Panc1 (cell line): ENCODE measurements at regions not wholly inside any gene's neighbourhood (a gene's known extent, or its start where the extent isn't known, plus 50 kb on each side); places are given as distances from the start of the nearest gene placed in this dataset.

Source experiments
- ATAC-seq: fragments of 200-7000 bp; cut with Tn5 transposase; 2 replicates; pipeline ENCODE4 v1.9.1; 2020; ENCODE audit warnings: mild to moderate bottlenecking, moderate library complexity
- BruUV-seq: library from RNA; stranded (reverse); fragments of 400-500 nt; replicated peaks from 2 replicates; lab custom pipeline; 2021; lab: Mats Ljungman, UMichigan
- CTCF ChIA-PET: fragments of 300-600 bp; sonication (Branson Sonifier 250); formaldehyde crosslinking; loops from one replicate; lab custom pipeline; 2022; ENCODE audit warnings: antibody characterized with exemption; lab: Charles Lee
- POLR2A ChIA-PET: fragments of 300-600 bp; sonication (Branson Sonifier 250); formaldehyde crosslinking; loops from one replicate; lab custom pipeline; 2022; ENCODE audit warnings: antibody characterized with exemption; lab: Charles Lee
- DNase-seq: peaks from one replicate; pipeline ENCODE4 v3.0.0-alpha.2; 2010; ENCODE audit warnings: low read depth, low spot score
- H3K27ac ChIP-seq: 2 replicates; pipeline ENCODE4 v1.5.1; 2011; ENCODE audit warnings: mild to moderate bottlenecking, low read length, inconsistent platforms
- H3K27me3 ChIP-seq: fragments of 200-500 bp; sonication (Bioruptor generic); 2 replicates; pipeline ENCODE4 v1.6.0; 2014; ENCODE audit warnings: low read length, inconsistent platforms; ENCODE audit not compliant: control insufficient read depth, insufficient read depth
- H3K36me3 ChIP-seq: fragments of 200-500 bp; sonication (Bioruptor generic); 2 replicates; pipeline ENCODE4 v1.5.1; 2014; ENCODE audit warnings: inconsistent platforms, mild to moderate bottlenecking, low read length, moderate library complexity; ENCODE audit not compliant: control insufficient read depth, insufficient read depth
- H3K4me1 ChIP-seq: 2 replicates; pipeline ENCODE4 v1.5.1; 2011; ENCODE audit warnings: inconsistent platforms, mild to moderate bottlenecking, low read length, moderate library complexity; ENCODE audit not compliant: control insufficient read depth, insufficient read depth
- H3K4me3 ChIP-seq, 2 experiments: 2 replicates each; pipeline ENCODE4 v1.5.1; 2011 to 2012; ENCODE audit warnings: low read depth in 2 of 2, low read length in 2 of 2, mild to moderate bottlenecking in 2 of 2, inconsistent platforms in 1 of 2, moderate library complexity in 1 of 2
- H3K9me3 ChIP-seq: fragments of 200-500 bp; sonication (Bioruptor generic); 2 replicates; pipeline ENCODE4 v1.5.1; 2014; ENCODE audit warnings: low read depth, mild to moderate bottlenecking, inconsistent platforms, low read length, moderate library complexity; ENCODE audit not compliant: control insufficient read depth, insufficient read depth
- CTCF ChIP-seq: fragments of 450-650 bp; IDR thresholded peaks from 2 replicates; pipeline ENCODE4 v1.5.1; 2017; ENCODE audit warnings: mild to moderate bottlenecking
- POLR2AphosphoS5 ChIP-seq: IDR thresholded peaks from 2 replicates; pipeline ENCODE4 v1.6.1; 2012; ENCODE audit warnings: mild to moderate bottlenecking, low read depth, low read length, moderate library complexity
- REST ChIP-seq, 2 experiments: IDR thresholded peaks; 2 replicates each; pipeline ENCODE4 v1.6.1; 2011 to 2012; ENCODE audit warnings: low read depth in 2 of 2, control low read depth in 1 of 2, low read length in 1 of 2, mild to moderate bottlenecking in 1 of 2, moderate library complexity in 1 of 2; ENCODE audit not compliant: insufficient read depth in 1 of 2
- SIN3A ChIP-seq: IDR thresholded peaks from 2 replicates; pipeline ENCODE4 v1.6.1; 2012; ENCODE audit warnings: low read depth, mild to moderate bottlenecking, low read length, moderate library complexity, borderline replicate concordance; ENCODE audit not compliant: insufficient read depth
- TCF7L2 ChIP-seq: IDR thresholded peaks from 2 replicates; pipeline ENCODE4 v1.6.1; 2011; ENCODE audit warnings: mild to moderate bottlenecking, low read depth, low read length, inconsistent platforms
- in situ Hi-C: cut with HindIII; loops from 2 replicates; pipeline ENCODE4 v1.10.0; 2016; ENCODE audit warnings: low sequenced_read_pairs, low pct_unique_long_range_greater_than_20kb
- intact Hi-C: fragments of 100-400 bp; cut with micrococcal nuclease; formaldehyde crosslinking; loops from one replicate; pipeline ENCODE4 v1.10.0; 2022; ENCODE audit not compliant: unreplicated experiment

- ChIA-PET CTCF (interaction anchor here (0.6 kb wide), 1 partner anchor 116 kb away, joined by 3 read pairs; no protein-coding TSS in a partner anchor), POLR2A (no interaction called here)
- intact Hi-C loops (no loop called here), in situ Hi-C loops (no loop called here)
- DNase-seq, result no peak
- no peaks in the 10 kb centered on the region for H3K36me3 ChIP-seq
- no peaks in the 10 kb centered on the region for H3K27me3 ChIP-seq
- no peaks in the 10 kb centered on the region for H3K9me3 ChIP-seq
- no TSS peak for BruUV-seq
- no peak for ATAC-seq
- H3K4me1 ChIP-seq, result no peaks in the 10 kb centered on the region
- H3K4me3 ChIP-seq, result no peak overlapping the region
- TF ChIP-seq SIN3A, result no peak
- no peak for TF ChIP-seq REST (IDR thresholded peaks at IDR 0.05; ENCODE audit: insufficient read depth in 1 of 2, low read depth in 2 of 2, low read length in 1 of 2)
- TF ChIP-seq CTCF, result no peak
- H3K27ac ChIP-seq, result no peak overlapping the region
Observed at GRCh38 chr5:141780952-141781781, 97.0 kb downstream of the PCDH1 start.

GRCh38 chr5:141780240-141780951 lies 97.8 kb downstream of the PCDH1 start:
- BruUV-seq, result no TSS peak
- TF ChIP-seq SIN3A (no peak), REST (IDR thresholded peaks at IDR 0.05; ENCODE audit: insufficient read depth in 1 of 2, low read depth in 2 of 2, low read length in 1 of 2) (no peak), CTCF (no peak), TCF7L2 (no peak), POLR2AphosphoS5 (no peak)
- Histone ChIP-seq H3K4me1 (no peaks in the 10 kb centered on the region), H3K9me3 (no peaks in the 10 kb centered on the region), H3K36me3 (no peaks in the 10 kb centered on the region), H3K27ac (no peak overlapping the region), H3K4me3 (no peak overlapping the region), H3K27me3 (no peaks in the 10 kb centered on the region)
- intact Hi-C loops, result no loop called here
- CTCF ChIA-PET, result no interaction called here
- DNase-seq (no peak), ATAC-seq (no peak)
- in situ Hi-C loops, result no loop called here
- POLR2A ChIA-PET, result no interaction called here
